NCI-H510A treated with DMSO at 0.1 percent for 48 hours (cell line): ENCODE measurements at regions not wholly inside any gene's neighbourhood (a gene's known extent, or its start where the extent isn't known, plus 50 kb on each side); places are given as distances from the start of the nearest gene placed in this dataset.

Experiments
- DNase-seq: peaks from one replicate; lab custom pipeline; 2025; lab: John Stamatoyannopoulos, UW

- no peak for DNase-seq
These were observed 336.3 kb upstream of the NFE2L3 start for GRCh38 chr7:25815711-25816110.

- DNase-seq, result no peak
These were observed 331.5 kb upstream of the NFE2L3 start for GRCh38 chr7:25820432-25821040.

GRCh38 chr7:25821225-25821624 is 330.8 kb upstream of the NFE2L3 start:
- no peak for DNase-seq

- no peak for DNase-seq
These were observed 329.2 kb upstream of the NFE2L3 start for GRCh38 chr7:25822823-25823222.

GRCh38 chr7:25823571-25823970 is 328.4 kb upstream of the NFE2L3 start:
- DNase-seq, result no peak

GRCh38 chr7:25828468-25828867 is 323.5 kb upstream of the NFE2L3 start:
- DNase-seq, result no peak

- DNase-seq, result no peak
These were observed 322.3 kb upstream of the NFE2L3 start for GRCh38 chr7:25829663-25830062.

GRCh38 chr7:25830215-25830614 is 321.8 kb upstream of the NFE2L3 start:
- DNase-seq, result no peak

GRCh38 chr7:25831062-25831691 is 320.8 kb upstream of the NFE2L3 start:
- DNase-seq, result no peak

GRCh38 chr7:25831831-25832411 is 320.1 kb upstream of the NFE2L3 start:
- DNase-seq, result no peak

- no peak for DNase-seq
These were observed 319.5 kb upstream of the NFE2L3 start for GRCh38 chr7:25832456-25832855.

- DNase-seq, result no peak
These were observed 319.1 kb upstream of the NFE2L3 start for GRCh38 chr7:25832929-25833328.

- no peak for DNase-seq
These were observed 317.9 kb upstream of the NFE2L3 start for GRCh38 chr7:25834050-25834449.

GRCh38 chr7:25835197-25835596 is 316.8 kb upstream of the NFE2L3 start:
- DNase-seq, result no peak

GRCh38 chr7:25839084-25839769 is 312.8 kb upstream of the NFE2L3 start:
- DNase-seq, result no peak

- no peak for DNase-seq
These were observed 311.7 kb upstream of the NFE2L3 start for GRCh38 chr7:25840209-25840792.

GRCh38 chr7:25841575-25841974 is 310.4 kb upstream of the NFE2L3 start:
- no peak for DNase-seq

- DNase-seq, result no peak
These were observed 309.7 kb upstream of the NFE2L3 start for GRCh38 chr7:25842201-25842733.

GRCh38 chr7:25843467-25843866 is 308.5 kb upstream of the NFE2L3 start:
- no peak for DNase-seq

- no peak for DNase-seq
These were observed 307.7 kb upstream of the NFE2L3 start for GRCh38 chr7:25844102-25844870.

- no peak for DNase-seq
These were observed 306.5 kb upstream of the NFE2L3 start for GRCh38 chr7:25845464-25845863.

GRCh38 chr7:25846722-25847121 is 305.3 kb upstream of the NFE2L3 start:
- no peak for DNase-seq
